Lower lobe of right lung (tissue), 2 donors: ENCODE measurements at regions not wholly inside any gene's neighbourhood (a gene's known extent, or its start where the extent isn't known, plus 50 kb on each side); places are given as distances from the start of the nearest gene placed in this dataset.

Source experiments
- ATAC-seq, 2 donors: fragments of 200-7000 bp; cut with Tn5 transposase; one replicate each; pipeline ENCODE4 v1.9.1; 2020 to 2022; ENCODE audit warnings: mild to moderate bottlenecking in 2 of 2, moderate library complexity in 2 of 2
- DNase-seq: peaks from one replicate; pipeline ENCODE4 v3.0.0-alpha.2; 2020
- H3K27ac ChIP-seq: fragments of 200-600 bp; one replicate; pipeline ENCODE4 v1.8.0; 2022
- H3K27me3 ChIP-seq: fragments of 200-600 bp; one replicate; pipeline ENCODE4 v1.8.0; 2022; ENCODE audit warnings: low read depth
- H3K36me3 ChIP-seq: fragments of 200-600 bp; one replicate; pipeline ENCODE4 v1.8.0; 2022; ENCODE audit warnings: mild to moderate bottlenecking
- H3K4me1 ChIP-seq: fragments of 200-600 bp; one replicate; pipeline ENCODE4 v1.8.0; 2022
- H3K4me3 ChIP-seq: fragments of 200-600 bp; one replicate; pipeline ENCODE4 v1.8.0; 2022; ENCODE audit warnings: mild to moderate bottlenecking
- H3K9me3 ChIP-seq: fragments of 200-600 bp; one replicate; pipeline ENCODE4 v1.8.0; 2022
- intact Hi-C: fragments of 100-400 bp; cut with DNase I; formaldehyde crosslinking; loops from one replicate; pipeline ENCODE4 v1.11.0; 2022
- TF ChIP-seq, protein P1 (sequence below): fragments of 200-600 bp; IDR thresholded peaks from one replicate; pipeline ENCODE4 v1.8.0; 2022; ENCODE audit warnings: antibody characterized with exemption, mild to moderate bottlenecking
- donor health status: DM: no; HTN: yes; CAD: no; lungs with severe emphysema.

DNA sequence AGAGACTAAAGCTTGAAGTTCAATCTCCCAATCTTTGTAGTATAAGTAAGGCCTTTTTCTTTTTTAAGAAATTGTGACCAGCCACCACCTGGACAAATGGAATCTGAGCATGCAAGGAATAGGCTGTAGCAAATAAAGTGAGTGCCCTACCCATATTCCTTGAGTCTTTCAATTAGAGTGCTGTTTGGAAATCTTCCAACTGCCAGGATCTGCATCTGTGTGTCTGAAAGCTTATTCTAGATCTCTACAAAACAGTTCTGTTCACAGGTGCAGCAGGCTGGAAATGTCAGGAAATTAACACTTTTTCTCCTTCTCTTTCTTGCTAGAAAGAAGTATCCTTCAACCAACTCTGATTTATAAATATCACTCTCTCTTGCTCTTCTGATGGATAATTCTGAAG lies 76.7 kb upstream of the NDST3 start:
- Histone ChIP-seq H3K4me3 (no peak overlapping the region), H3K9me3 (no peaks in the 10 kb centered on the region), H3K27me3 (no peaks in the 10 kb centered on the region), H3K27ac (no peak overlapping the region), H3K36me3 (no peaks in the 10 kb centered on the region), H3K4me1 (no peaks in the 10 kb centered on the region)
- TF ChIP-seq, protein P1, sequence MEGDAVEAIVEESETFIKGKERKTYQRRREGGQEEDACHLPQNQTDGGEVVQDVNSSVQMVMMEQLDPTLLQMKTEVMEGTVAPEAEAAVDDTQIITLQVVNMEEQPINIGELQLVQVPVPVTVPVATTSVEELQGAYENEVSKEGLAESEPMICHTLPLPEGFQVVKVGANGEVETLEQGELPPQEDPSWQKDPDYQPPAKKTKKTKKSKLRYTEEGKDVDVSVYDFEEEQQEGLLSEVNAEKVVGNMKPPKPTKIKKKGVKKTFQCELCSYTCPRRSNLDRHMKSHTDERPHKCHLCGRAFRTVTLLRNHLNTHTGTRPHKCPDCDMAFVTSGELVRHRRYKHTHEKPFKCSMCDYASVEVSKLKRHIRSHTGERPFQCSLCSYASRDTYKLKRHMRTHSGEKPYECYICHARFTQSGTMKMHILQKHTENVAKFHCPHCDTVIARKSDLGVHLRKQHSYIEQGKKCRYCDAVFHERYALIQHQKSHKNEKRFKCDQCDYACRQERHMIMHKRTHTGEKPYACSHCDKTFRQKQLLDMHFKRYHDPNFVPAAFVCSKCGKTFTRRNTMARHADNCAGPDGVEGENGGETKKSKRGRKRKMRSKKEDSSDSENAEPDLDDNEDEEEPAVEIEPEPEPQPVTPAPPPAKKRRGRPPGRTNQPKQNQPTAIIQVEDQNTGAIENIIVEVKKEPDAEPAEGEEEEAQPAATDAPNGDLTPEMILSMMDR, result no peak
- no peak for DNase-seq
- ATAC-seq, result no peak
- intact Hi-C loops, result no loop called here

DNA sequence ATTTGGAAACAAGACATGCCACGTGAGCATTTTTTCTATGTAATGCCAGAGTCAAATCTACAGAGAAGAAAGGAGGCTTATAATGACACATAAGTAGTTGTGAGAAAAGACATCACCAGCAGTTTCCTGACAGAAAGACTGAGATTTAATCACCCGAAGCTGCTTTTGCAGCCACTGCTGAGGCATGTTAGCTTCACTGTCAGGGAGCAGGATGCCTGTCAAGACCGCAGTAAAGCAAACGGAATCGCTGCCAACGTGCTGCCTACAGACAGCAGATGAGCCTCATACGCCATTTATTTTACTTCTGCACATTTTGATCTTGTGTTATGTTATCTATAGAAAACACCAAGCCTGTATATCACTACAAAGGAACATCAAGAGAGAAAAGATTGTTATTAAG lies 68.7 kb upstream of the NDST3 start:
- Histone ChIP-seq H3K4me3 (no peak overlapping the region), H3K4me1 (no peaks in the 10 kb centered on the region), H3K36me3 (no peaks in the 10 kb centered on the region), H3K9me3 (no peaks in the 10 kb centered on the region), H3K27me3 (no peaks in the 10 kb centered on the region), H3K27ac (no peak overlapping the region)
- TF ChIP-seq, protein P1, result no peak
- intact Hi-C loops, result no loop called here
- DNase-seq (no peak), ATAC-seq (no peak)

DNA sequence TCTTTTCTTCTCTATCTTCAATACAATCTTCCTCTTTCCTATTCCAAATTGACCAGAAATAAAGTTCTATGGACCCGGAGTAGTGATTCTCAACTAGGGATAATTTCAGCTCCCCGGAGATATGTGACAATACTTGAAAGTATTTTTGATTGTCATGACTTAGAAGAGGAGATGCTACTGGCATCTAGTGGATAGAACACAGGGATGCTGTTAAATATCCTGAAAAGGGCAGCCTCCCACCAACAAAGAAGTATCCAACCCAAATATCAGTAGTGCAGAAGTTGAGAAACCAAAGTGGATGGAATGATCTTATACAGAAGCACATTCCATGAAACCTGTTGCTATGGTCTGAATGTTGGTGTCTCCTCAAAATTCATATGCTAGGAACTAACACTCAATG lies 65.7 kb upstream of the NDST3 start:
- TF ChIP-seq, protein P1, result no peak
- H3K4me1 ChIP-seq, result no peaks in the 10 kb centered on the region
- DNase-seq (no peak), ATAC-seq (no peak)
- H3K4me3 ChIP-seq, result no peak overlapping the region
- H3K9me3 ChIP-seq, result no peaks in the 10 kb centered on the region
- no peaks in the 10 kb centered on the region for H3K27me3 ChIP-seq
- H3K27ac ChIP-seq, result no peak overlapping the region
- intact Hi-C loops, result no loop called here
- H3K36me3 ChIP-seq, result no peaks in the 10 kb centered on the region

DNA sequence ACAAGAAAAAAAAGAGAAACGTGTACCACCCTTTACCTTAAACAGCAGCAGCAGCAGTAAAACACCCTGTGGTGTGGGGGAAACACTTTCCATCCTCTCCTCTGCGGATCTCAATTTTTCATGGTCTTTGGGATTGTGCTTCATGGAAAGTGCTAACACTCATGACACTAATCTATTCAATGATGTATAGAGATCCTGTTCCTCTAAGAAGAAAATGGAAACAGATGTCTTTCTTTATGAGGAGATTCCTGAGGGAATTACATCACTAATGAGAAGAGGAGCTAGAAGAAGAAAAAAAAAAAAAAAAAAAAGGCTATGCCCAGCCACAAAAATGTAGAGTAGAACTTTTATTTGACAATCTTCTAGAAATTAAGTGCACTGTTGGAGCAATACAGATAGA lies 62.9 kb upstream of the NDST3 start:
- DNase-seq, result no peak
- no peak for ATAC-seq

DNA sequence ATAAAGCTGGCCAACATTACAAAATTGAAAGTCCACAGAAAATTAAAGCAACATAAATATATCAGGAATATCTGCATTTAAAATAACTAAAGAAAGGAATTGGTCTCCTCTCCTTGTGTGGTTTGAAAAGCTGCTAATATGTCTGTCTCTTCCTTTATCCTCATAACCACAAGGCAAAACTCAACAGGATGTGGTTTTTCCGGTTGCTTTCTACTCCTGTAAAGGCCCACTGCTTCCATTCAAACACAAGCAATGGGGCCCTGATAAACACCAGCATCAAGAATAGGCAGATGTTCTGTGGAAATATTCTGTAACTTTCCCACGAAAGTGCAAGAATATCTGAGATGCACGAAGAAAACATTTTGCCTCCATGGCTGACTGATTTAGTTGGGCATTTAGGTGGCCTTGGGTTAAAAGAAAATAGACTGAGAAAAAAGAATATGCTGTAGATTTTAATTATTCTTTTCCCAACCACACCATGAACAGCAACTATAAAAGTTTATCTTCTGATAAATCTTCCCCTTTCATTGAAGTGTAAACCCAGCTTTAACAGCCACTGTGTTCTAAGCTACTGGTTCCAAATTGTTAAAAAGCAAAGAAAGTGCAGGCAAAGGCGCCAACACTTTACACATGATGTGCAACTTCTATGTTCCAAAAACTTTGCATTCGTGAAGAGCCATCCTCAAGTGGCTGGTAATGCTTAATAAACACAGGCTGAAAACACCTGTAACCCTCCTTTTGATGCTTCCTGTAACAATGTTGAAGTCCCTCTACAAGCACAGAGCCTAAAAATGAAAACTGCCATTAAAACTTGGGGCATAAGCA lies 50.5 kb upstream of the NDST3 start:
- DNase-seq, result no peak
- Histone ChIP-seq H3K4me1 (no peaks in the 10 kb centered on the region), H3K27me3 (no peaks in the 10 kb centered on the region), H3K27ac (no peak overlapping the region), H3K4me3 (no peak overlapping the region), H3K9me3 (no peaks in the 10 kb centered on the region), H3K36me3 (no peaks in the 10 kb centered on the region)
- intact Hi-C loops, result no loop called here
- no peak for ATAC-seq
- TF ChIP-seq, protein P1, result no peak

More for the DNA sequence above, 62.9 kb upstream of the NDST3 start:
- Histone ChIP-seq H3K36me3 (no peaks in the 10 kb centered on the region), H3K9me3 (no peaks in the 10 kb centered on the region), H3K27ac (no peak overlapping the region), H3K4me3 (no peak overlapping the region), H3K4me1 (no peaks in the 10 kb centered on the region), H3K27me3 (no peaks in the 10 kb centered on the region)
- TF ChIP-seq, protein P1, result no peak
- intact Hi-C loops, result no loop called here
